ENCODE measurements at regions not wholly inside any gene's neighbourhood (a gene's known extent, or its start where the extent isn't known, plus 50 kb on each side); places are given as distances from the start of the nearest gene placed in this dataset.

- no peak for DNase-seq (ENCODE audit: low read depth, low spot score)
- no peak overlapping the region for H3K27ac Mint-ChIP-seq (ENCODE audit: unreplicated experiment)
- no peaks in the 10 kb centered on the region for H3K36me3 Mint-ChIP-seq (ENCODE audit: low read depth)
- peaks cover 19% of the 10 kb centered on the region for H3K4me1 Mint-ChIP-seq
- no peaks in the 10 kb centered on the region for H3K9me3 Mint-ChIP-seq
- H3K27me3 Mint-ChIP-seq (ENCODE audit: low read depth), result no peaks in the 10 kb centered on the region
- no peak for TF ChIP-seq CTCF (conservative IDR thresholded peaks at IDR 0.05)
- H3K4me3 Mint-ChIP-seq, result peak overlapping the region; percentile 92
Measured at GRCh38 chr6:156688620-156688971, 88.6 kb upstream of the ARID1B start.

DNA sequence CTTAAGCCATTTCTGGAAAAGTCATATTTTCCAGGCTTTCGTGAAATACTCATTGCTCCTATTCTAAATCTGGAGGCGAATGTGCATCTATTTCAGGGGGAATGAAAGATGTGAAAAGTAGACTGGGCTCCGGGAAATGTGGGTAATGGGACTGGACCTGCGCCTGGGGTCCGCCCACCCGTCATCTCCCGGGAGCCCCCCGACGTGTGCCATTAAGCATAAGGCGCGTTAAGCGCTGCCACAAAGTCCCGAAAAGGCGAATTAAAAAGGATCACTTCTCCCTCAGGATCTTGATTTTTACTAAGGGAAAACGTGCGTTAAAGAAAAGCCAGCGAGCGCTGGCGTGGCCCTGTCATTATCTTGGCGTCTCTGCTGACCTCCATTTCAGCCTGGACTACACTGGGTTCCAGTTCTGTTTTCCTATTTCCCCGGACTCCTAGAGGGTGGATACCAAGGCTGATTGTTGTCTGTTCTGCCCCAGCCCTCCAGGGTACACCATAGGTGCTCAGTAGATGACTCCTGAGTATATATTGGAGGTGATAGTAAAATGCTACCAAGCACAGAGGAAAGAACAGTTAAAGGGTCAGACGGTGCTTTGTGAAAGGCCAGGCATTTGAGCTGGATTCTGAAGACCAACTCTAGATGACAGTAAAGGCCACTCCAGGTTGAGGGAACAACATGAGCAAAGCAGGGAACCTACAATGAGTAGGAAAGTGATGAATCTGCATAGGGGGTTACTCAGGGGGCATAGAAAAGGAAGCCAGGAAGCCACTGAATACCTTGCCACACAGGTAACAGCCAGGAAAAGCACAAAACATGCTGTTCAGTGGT, 89.2 kb upstream of the ARID1B start:
- TF ChIP-seq CTCF (conservative IDR thresholded peaks at IDR 0.05), result no peak
- Mint-ChIP-seq H3K4me3 (peak overlapping the region; percentile 92), H3K27ac (ENCODE audit: unreplicated experiment) (peak overlapping the region; percentile 63), H3K9me3 (no peaks in the 10 kb centered on the region), H3K4me1 (peaks cover 19% of the 10 kb centered on the region), H3K36me3 (ENCODE audit: low read depth) (no peaks in the 10 kb centered on the region), H3K27me3 (ENCODE audit: low read depth) (no peaks in the 10 kb centered on the region)
- DNase-seq (ENCODE audit: low read depth, low spot score), result peak; percentile 8

GRCh38 chr6:156686995-156687788, 90.0 kb upstream of the ARID1B start:
- H3K4me1 Mint-ChIP-seq, result peaks cover 24% of the 10 kb centered on the region

GRCh38 chr6:156686301-156686994, 90.7 kb upstream of the ARID1B start:
- DNase-seq (ENCODE audit: low read depth, low spot score), result peak; percentile 2
- H3K27me3 Mint-ChIP-seq (ENCODE audit: low read depth), result no peaks in the 10 kb centered on the region
- TF ChIP-seq CTCF (conservative IDR thresholded peaks at IDR 0.05), result peak; percentile 63
- no peaks in the 10 kb centered on the region for H3K36me3 Mint-ChIP-seq (ENCODE audit: low read depth)
- no peaks in the 10 kb centered on the region for H3K9me3 Mint-ChIP-seq
- peak overlapping the region; percentile 98 for H3K27ac Mint-ChIP-seq (ENCODE audit: unreplicated experiment)
- H3K4me1 Mint-ChIP-seq, result peaks cover 24% of the 10 kb centered on the region
- peak overlapping the region; percentile 88 for H3K4me3 Mint-ChIP-seq

More at GRCh38 chr6:156686995-156687788, 90.0 kb upstream of the ARID1B start:
- no peak for TF ChIP-seq CTCF (conservative IDR thresholded peaks at IDR 0.05)
- Mint-ChIP-seq H3K36me3 (ENCODE audit: low read depth) (no peaks in the 10 kb centered on the region), H3K4me3 (peak overlapping the region; percentile 92), H3K9me3 (no peaks in the 10 kb centered on the region), H3K27ac (ENCODE audit: unreplicated experiment) (peak overlapping the region; percentile 98), H3K27me3 (ENCODE audit: low read depth) (no peaks in the 10 kb centered on the region)
- DNase-seq (ENCODE audit: low read depth, low spot score), result peak; percentile 63

- H3K4me3 Mint-ChIP-seq, result peak overlapping the region; percentile 88
- no peak for TF ChIP-seq CTCF (conservative IDR thresholded peaks at IDR 0.05)
- peaks cover 24% of the 10 kb centered on the region for H3K4me1 Mint-ChIP-seq
- no peak for DNase-seq (ENCODE audit: low read depth, low spot score)
- H3K27ac Mint-ChIP-seq (ENCODE audit: unreplicated experiment), result peak overlapping the region; percentile 98
- no peaks in the 10 kb centered on the region for H3K36me3 Mint-ChIP-seq (ENCODE audit: low read depth)
- no peaks in the 10 kb centered on the region for H3K27me3 Mint-ChIP-seq (ENCODE audit: low read depth)
- no peaks in the 10 kb centered on the region for H3K9me3 Mint-ChIP-seq
Measured at GRCh38 chr6:156685823-156686222, 91.4 kb upstream of the ARID1B start.
